ENCODE measurements at regions not wholly inside any gene's neighbourhood (a gene's known extent, or its start where the extent isn't known, plus 50 kb on each side); places are given as distances from the start of the nearest gene placed in this dataset.
"Not testable (repeated sequence)": the region's sequence is repeated elsewhere in the genome, so short reads cannot be mapped to it uniquely, and the experiment has no call there.

DNA sequence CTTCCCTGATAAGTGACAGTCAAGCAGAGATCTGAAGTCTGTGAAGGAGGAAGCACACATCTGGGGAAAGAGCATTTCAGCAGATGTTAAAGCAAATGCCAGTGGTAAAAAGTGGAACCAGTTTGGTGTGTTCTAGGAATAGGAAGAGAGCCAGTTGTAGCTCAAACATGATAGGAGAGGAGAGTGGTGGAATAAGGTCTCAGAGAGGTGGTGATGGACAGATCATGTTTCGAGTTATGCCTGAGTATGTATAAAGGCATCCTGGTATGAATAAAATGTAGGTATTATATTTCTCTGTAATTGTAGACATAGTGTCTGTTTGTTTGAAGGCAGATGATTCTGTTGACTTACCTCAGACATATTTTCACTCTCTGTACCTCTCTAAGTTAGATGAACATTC lies 89.1 kb downstream of the LARP7 start:
- no peak overlapping the region for H4K91ac ChIP-seq (ENCODE audit: insufficient read length, low read depth, low read length)
- Mint-ChIP-seq H3K4me1 (peaks cover 37 to 46% of the 10 kb centered on the region in 2 experiments), H3K27me3 (ENCODE audit: low read depth) (no peaks in the 10 kb centered on the region), H3K9me3 (no peaks in the 10 kb centered on the region), H3K36me3 (ENCODE audit: insufficient read depth in 1 of 3, low read depth in 3 of 3) (peaks cover 5 to 17% (median 16%) of the 10 kb centered on the region in 3 experiments; a peak in 5 of 7 replicates), H3K27ac (peak overlapping the region; percentile 17 to 95 (median 34)), H3K4me3 (no peak overlapping the region)
- no peak overlapping the region for H2BK5ac ChIP-seq (ENCODE audit: insufficient read length, low read length)
- no peak overlapping the region for H3K4me2 ChIP-seq (ENCODE audit: insufficient read depth, insufficient read length, low read length)
- no peaks in the 10 kb centered on the region for H3K9me3 ChIP-seq (ENCODE audit: control insufficient read depth, low read depth, low read length)
- no peak overlapping the region for H3K56ac ChIP-seq (ENCODE audit: insufficient read length, low read depth, low read length)
- H4K8ac ChIP-seq (replicated peaks; ENCODE audit: insufficient read length, low read depth, low read length) = no peak overlapping the region
- peaks cover 3% of the 10 kb centered on the region; the same call in 1 of the 2 replicates for H3K4me1 ChIP-seq (ENCODE audit: insufficient read depth, low read length)
- no peaks in the 10 kb centered on the region for H3K23me2 ChIP-seq (ENCODE audit: insufficient read length, low read depth, low read length, poor library complexity, severe bottlenecking)
- no peak overlapping the region for H3K4ac ChIP-seq (ENCODE audit: low read depth, low read length)
- H3K9ac ChIP-seq (ENCODE audit: extremely low read depth, insufficient read length, low read length) = no peak overlapping the region
- no peak overlapping the region for H3K18ac ChIP-seq (ENCODE audit: insufficient read length, low read depth, low read length)
- no peak overlapping the region for H2BK15ac ChIP-seq (ENCODE audit: low read depth, low read length)
- H2AFZ ChIP-seq (ENCODE audit: low read length) = no peak overlapping the region
- DNase-seq = no peak
- H2BK120ac ChIP-seq (ENCODE audit: low read depth, low read length, poor library complexity, severe bottlenecking) = no peak overlapping the region
- no peak overlapping the region for H4K5ac ChIP-seq (ENCODE audit: insufficient read length, low read depth, low read length)
- no peak overlapping the region for H2BK20ac ChIP-seq (ENCODE audit: low read depth, low read length, poor library complexity, severe bottlenecking)
- H2AK5ac ChIP-seq (ENCODE audit: insufficient read length, low read length) = no peak overlapping the region
- H3K27ac ChIP-seq (ENCODE audit: insufficient read length, low read depth, low read length) = no peak overlapping the region
- peaks cover 3% of the 10 kb centered on the region; the same call in 1 of the 2 replicates for H3K79me2 ChIP-seq (ENCODE audit: insufficient read depth, low read length)
- H2BK12ac ChIP-seq (ENCODE audit: insufficient read length, low read depth, low read length) = no peak overlapping the region
- no peaks in the 10 kb centered on the region for H3K79me1 ChIP-seq (ENCODE audit: insufficient read depth, low read depth, low read length, poor library complexity, severe bottlenecking)
- H3K23ac ChIP-seq (ENCODE audit: insufficient read length, low read depth, low read length) = no peak overlapping the region
- no peak overlapping the region for H3K14ac ChIP-seq (ENCODE audit: insufficient read depth, low read length)
- H4K20me1 ChIP-seq (ENCODE audit: control insufficient read depth, insufficient read depth, insufficient read length) = no peaks in the 10 kb centered on the region
- no peaks in the 10 kb centered on the region for H3K27me3 ChIP-seq (ENCODE audit: insufficient read depth, low read length)
- no CpG with 5 or more reads among the region's 1 CpG for WGBS (ENCODE audit: extremely low coverage, insufficient read length, low lambda C conversion rate)
- no peak overlapping the region for H3T11ph ChIP-seq (ENCODE audit: low read length)
- TF ChIP-seq, protein P1, sequence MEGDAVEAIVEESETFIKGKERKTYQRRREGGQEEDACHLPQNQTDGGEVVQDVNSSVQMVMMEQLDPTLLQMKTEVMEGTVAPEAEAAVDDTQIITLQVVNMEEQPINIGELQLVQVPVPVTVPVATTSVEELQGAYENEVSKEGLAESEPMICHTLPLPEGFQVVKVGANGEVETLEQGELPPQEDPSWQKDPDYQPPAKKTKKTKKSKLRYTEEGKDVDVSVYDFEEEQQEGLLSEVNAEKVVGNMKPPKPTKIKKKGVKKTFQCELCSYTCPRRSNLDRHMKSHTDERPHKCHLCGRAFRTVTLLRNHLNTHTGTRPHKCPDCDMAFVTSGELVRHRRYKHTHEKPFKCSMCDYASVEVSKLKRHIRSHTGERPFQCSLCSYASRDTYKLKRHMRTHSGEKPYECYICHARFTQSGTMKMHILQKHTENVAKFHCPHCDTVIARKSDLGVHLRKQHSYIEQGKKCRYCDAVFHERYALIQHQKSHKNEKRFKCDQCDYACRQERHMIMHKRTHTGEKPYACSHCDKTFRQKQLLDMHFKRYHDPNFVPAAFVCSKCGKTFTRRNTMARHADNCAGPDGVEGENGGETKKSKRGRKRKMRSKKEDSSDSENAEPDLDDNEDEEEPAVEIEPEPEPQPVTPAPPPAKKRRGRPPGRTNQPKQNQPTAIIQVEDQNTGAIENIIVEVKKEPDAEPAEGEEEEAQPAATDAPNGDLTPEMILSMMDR (conservative IDR thresholded peaks at IDR 0.05) = no peak

GRCh38 chr4:112727728-112728127 lies 90.8 kb downstream of the LARP7 start:
- H3K4me3 Mint-ChIP-seq; H3K23me2 ChIP-seq (ENCODE audit: insufficient read length, low read depth, low read length, poor library complexity, severe bottlenecking); H3K18ac ChIP-seq (ENCODE audit: insufficient read length, low read depth, low read length); H3K79me1 ChIP-seq (ENCODE audit: insufficient read depth, low read depth, low read length, poor library complexity, severe bottlenecking); H4K91ac ChIP-seq (ENCODE audit: insufficient read length, low read depth, low read length); DNase-seq; H2BK12ac ChIP-seq (ENCODE audit: insufficient read length, low read depth, low read length); H2BK5ac ChIP-seq (ENCODE audit: insufficient read length, low read length); H3K27me3 Mint-ChIP-seq (ENCODE audit: low read depth); H3K4me1 ChIP-seq (ENCODE audit: insufficient read depth, low read length); H2BK120ac ChIP-seq (ENCODE audit: low read depth, low read length, poor library complexity, severe bottlenecking); H2AFZ ChIP-seq (ENCODE audit: low read length); H2BK15ac ChIP-seq (ENCODE audit: low read depth, low read length); H4K20me1 ChIP-seq (ENCODE audit: control insufficient read depth, insufficient read depth, insufficient read length); H3K14ac ChIP-seq (ENCODE audit: insufficient read depth, low read length); H3T11ph ChIP-seq (ENCODE audit: low read length); H3K9me3 ChIP-seq (ENCODE audit: control insufficient read depth, low read depth, low read length); H3K23ac ChIP-seq (ENCODE audit: insufficient read length, low read depth, low read length); H3K4me2 ChIP-seq (ENCODE audit: insufficient read depth, insufficient read length, low read length); H3K4ac ChIP-seq (ENCODE audit: low read depth, low read length); H3K9me3 Mint-ChIP-seq; H3K27ac ChIP-seq (ENCODE audit: insufficient read length, low read depth, low read length); H2BK20ac ChIP-seq (ENCODE audit: low read depth, low read length, poor library complexity, severe bottlenecking); H3K79me2 ChIP-seq (ENCODE audit: insufficient read depth, low read length); H3K27me3 ChIP-seq (ENCODE audit: insufficient read depth, low read length); H4K8ac ChIP-seq (replicated peaks; ENCODE audit: insufficient read length, low read depth, low read length); H2AK5ac ChIP-seq (ENCODE audit: insufficient read length, low read length); H3K9ac ChIP-seq (ENCODE audit: extremely low read depth, insufficient read length, low read length); H3K56ac ChIP-seq (ENCODE audit: insufficient read length, low read depth, low read length); H4K5ac ChIP-seq (ENCODE audit: insufficient read length, low read depth, low read length): not testable (repeated sequence)
- peaks cover 30 to 38% of the 10 kb centered on the region in 2 experiments for H3K4me1 Mint-ChIP-seq
- WGBS (ENCODE audit: extremely low coverage, insufficient read length, low lambda C conversion rate) = no CpG with 5 or more reads among the region's 16 CpGs
- H3K27ac Mint-ChIP-seq = peak overlapping the region; percentile 53 to 95 (median 93); a peak in 5 of 7 replicates
- H3K36me3 Mint-ChIP-seq (ENCODE audit: insufficient read depth in 1 of 3, low read depth in 3 of 3) = peaks cover 1 to 17% (median 11%) of the 10 kb centered on the region in 3 experiments; a peak in 4 of 7 replicates

Data from H9 (cell line).